ENCODE measurements at regions not wholly inside any gene's neighbourhood (a gene's known extent, or its start where the extent isn't known, plus 50 kb on each side); places are given as distances from the start of the nearest gene placed in this dataset.

DNA sequence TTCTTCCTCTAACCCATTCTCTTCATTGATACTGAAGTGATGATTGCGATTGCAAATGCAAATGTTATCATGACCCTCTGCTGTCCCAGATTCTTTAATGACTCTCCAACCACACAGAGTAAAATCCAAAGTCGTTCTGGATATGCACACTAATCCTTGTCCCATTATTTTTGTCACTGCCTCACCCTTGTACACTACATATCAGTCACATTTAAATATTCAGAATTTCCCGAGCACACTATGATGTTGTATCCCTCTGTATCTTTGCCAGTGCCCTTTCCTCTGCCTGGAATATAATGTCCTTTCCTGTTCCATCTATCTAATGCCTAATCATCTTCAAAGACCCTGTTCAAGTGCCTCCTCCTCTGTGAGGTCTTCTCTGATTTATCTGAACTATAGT is 55.4 kb upstream of the MMP13 start:
- no peak for TF ChIP-seq ZNF565 (CRISPR knock-in tag; conservative IDR thresholded peaks at IDR 0.05; ENCODE audit: low read depth)
- TF ChIP-seq, protein P1, sequence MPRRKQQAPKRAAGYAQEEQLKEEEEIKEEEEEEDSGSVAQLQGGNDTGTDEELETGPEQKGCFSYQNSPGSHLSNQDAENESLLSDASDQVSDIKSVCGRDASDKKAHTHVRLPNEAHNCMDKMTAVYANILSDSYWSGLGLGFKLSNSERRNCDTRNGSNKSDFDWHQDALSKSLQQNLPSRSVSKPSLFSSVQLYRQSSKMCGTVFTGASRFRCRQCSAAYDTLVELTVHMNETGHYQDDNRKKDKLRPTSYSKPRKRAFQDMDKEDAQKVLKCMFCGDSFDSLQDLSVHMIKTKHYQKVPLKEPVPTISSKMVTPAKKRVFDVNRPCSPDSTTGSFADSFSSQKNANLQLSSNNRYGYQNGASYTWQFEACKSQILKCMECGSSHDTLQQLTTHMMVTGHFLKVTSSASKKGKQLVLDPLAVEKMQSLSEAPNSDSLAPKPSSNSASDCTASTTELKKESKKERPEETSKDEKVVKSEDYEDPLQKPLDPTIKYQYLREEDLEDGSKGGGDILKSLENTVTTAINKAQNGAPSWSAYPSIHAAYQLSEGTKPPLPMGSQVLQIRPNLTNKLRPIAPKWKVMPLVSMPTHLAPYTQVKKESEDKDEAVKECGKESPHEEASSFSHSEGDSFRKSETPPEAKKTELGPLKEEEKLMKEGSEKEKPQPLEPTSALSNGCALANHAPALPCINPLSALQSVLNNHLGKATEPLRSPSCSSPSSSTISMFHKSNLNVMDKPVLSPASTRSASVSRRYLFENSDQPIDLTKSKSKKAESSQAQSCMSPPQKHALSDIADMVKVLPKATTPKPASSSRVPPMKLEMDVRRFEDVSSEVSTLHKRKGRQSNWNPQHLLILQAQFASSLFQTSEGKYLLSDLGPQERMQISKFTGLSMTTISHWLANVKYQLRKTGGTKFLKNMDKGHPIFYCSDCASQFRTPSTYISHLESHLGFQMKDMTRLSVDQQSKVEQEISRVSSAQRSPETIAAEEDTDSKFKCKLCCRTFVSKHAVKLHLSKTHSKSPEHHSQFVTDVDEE (CRISPR knock-in tag; IDR thresholded peaks at IDR 0.05), result no peak
- TF ChIP-seq CSDC2 (CRISPR knock-in tag; IDR thresholded peaks at IDR 0.05), result no peak
- no peak for TF ChIP-seq ESRRG (CRISPR knock-in tag; IDR thresholded peaks at IDR 0.05)
- no peak for TF ChIP-seq ZNF8 (CRISPR knock-in tag; IDR thresholded peaks at IDR 0.05)
- TF ChIP-seq, protein P2, sequence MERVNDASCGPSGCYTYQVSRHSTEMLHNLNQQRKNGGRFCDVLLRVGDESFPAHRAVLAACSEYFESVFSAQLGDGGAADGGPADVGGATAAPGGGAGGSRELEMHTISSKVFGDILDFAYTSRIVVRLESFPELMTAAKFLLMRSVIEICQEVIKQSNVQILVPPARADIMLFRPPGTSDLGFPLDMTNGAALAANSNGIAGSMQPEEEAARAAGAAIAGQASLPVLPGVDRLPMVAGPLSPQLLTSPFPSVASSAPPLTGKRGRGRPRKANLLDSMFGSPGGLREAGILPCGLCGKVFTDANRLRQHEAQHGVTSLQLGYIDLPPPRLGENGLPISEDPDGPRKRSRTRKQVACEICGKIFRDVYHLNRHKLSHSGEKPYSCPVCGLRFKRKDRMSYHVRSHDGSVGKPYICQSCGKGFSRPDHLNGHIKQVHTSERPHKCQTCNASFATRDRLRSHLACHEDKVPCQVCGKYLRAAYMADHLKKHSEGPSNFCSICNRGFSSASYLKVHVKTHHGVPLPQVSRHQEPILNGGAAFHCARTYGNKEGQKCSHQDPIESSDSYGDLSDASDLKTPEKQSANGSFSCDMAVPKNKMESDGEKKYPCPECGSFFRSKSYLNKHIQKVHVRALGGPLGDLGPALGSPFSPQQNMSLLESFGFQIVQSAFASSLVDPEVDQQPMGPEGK (CRISPR knock-in tag; IDR thresholded peaks at IDR 0.05; ENCODE audit: borderline replicate concordance), result no peak
- TF ChIP-seq BACH2 (CRISPR knock-in tag; IDR thresholded peaks at IDR 0.05; ENCODE audit: borderline replicate concordance), result no peak
- TF ChIP-seq, protein P3, sequence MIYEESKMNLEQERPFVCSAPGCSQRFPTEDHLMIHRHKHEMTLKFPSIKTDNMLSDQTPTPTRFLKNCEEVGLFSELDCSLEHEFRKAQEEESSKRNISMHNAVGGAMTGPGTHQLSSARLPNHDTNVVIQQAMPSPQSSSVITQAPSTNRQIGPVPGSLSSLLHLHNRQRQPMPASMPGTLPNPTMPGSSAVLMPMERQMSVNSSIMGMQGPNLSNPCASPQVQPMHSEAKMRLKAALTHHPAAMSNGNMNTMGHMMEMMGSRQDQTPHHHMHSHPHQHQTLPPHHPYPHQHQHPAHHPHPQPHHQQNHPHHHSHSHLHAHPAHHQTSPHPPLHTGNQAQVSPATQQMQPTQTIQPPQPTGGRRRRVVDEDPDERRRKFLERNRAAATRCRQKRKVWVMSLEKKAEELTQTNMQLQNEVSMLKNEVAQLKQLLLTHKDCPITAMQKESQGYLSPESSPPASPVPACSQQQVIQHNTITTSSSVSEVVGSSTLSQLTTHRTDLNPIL (CRISPR knock-in tag; IDR thresholded peaks at IDR 0.05; ENCODE audit: low read depth), result no peak
- no peak for TF ChIP-seq ZC3H10 (CRISPR knock-in tag; IDR thresholded peaks at IDR 0.05)
- TF ChIP-seq ISL1 (CRISPR knock-in tag; IDR thresholded peaks at IDR 0.05), result no peak
- ATAC-seq, result no peak

DNA sequence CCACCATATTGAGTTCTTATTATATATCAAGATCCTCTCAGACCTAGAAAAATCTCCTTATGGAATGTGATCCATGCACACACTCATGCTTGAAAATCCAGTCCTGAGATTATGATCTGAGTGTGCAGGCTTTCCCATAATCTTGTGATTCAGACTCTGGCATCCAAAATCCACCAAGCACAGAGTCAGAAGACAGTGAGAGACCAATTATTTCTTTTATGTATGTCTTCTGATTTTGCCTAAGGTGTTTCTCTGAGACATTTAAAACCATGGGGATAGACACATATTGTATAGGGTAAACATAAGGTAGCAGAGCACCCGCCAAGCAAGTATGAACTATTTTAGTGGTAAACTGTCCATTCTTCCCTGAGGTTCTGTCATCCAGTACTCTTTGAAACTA is 52.0 kb upstream of the MMP13 start:
- no peak for TF ChIP-seq TCF4 (CRISPR knock-in tag; IDR thresholded peaks at IDR 0.05; ENCODE audit: borderline replicate concordance)
- TF ChIP-seq BACH2 (CRISPR knock-in tag; IDR thresholded peaks at IDR 0.05; ENCODE audit: borderline replicate concordance), result no peak
- TF ChIP-seq ZNF70 (CRISPR knock-in tag; IDR thresholded peaks at IDR 0.05), result no peak
- TF ChIP-seq SNAI2 (CRISPR knock-in tag; IDR thresholded peaks at IDR 0.05), result no peak
- TF ChIP-seq CSDC2 (CRISPR knock-in tag; IDR thresholded peaks at IDR 0.05), result no peak
- TF ChIP-seq, protein P4, sequence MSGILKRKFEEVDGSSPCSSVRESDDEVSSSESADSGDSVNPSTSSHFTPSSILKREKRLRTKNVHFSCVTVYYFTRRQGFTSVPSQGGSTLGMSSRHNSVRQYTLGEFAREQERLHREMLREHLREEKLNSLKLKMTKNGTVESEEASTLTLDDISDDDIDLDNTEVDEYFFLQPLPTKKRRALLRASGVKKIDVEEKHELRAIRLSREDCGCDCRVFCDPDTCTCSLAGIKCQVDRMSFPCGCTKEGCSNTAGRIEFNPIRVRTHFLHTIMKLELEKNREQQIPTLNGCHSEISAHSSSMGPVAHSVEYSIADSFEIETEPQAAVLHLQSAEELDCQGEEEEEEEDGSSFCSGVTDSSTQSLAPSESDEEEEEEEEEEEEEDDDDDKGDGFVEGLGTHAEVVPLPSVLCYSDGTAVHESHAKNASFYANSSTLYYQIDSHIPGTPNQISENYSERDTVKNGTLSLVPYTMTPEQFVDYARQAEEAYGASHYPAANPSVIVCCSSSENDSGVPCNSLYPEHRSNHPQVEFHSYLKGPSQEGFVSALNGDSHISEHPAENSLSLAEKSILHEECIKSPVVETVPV (CRISPR knock-in tag; IDR thresholded peaks at IDR 0.05), result no peak
- no peak for TF ChIP-seq GLIS3 (CRISPR knock-in tag; IDR thresholded peaks at IDR 0.05)
- no peak for TF ChIP-seq ISL1 (CRISPR knock-in tag; IDR thresholded peaks at IDR 0.05)
- no peak for TF ChIP-seq TOX (CRISPR knock-in tag; IDR thresholded peaks at IDR 0.05; ENCODE audit: borderline replicate concordance)
- TF ChIP-seq, protein P3 (CRISPR knock-in tag; IDR thresholded peaks at IDR 0.05; ENCODE audit: low read depth), result no peak
- TF ChIP-seq, protein P1 (CRISPR knock-in tag; IDR thresholded peaks at IDR 0.05), result no peak
- no peak for TF ChIP-seq ZFP30 (CRISPR knock-in tag; IDR thresholded peaks at IDR 0.05)
- TF ChIP-seq ZC3H10 (CRISPR knock-in tag; IDR thresholded peaks at IDR 0.05), result no peak
- TF ChIP-seq ZNF565 (CRISPR knock-in tag; conservative IDR thresholded peaks at IDR 0.05; ENCODE audit: low read depth), result no peak
- TF ChIP-seq, protein P5, sequence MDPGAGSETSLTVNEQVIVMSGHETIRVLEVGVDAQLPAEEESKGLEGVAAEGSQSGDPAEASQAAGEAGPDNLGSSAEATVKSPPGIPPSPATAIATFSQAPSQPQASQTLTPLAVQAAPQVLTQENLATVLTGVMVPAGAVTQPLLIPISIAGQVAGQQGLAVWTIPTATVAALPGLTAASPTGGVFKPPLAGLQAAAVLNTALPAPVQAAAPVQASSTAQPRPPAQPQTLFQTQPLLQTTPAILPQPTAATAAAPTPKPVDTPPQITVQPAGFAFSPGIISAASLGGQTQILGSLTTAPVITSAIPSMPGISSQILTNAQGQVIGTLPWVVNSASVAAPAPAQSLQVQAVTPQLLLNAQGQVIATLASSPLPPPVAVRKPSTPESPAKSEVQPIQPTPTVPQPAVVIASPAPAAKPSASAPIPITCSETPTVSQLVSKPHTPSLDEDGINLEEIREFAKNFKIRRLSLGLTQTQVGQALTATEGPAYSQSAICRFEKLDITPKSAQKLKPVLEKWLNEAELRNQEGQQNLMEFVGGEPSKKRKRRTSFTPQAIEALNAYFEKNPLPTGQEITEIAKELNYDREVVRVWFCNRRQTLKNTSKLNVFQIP (CRISPR knock-in tag; IDR thresholded peaks at IDR 0.05; ENCODE audit: borderline replicate concordance, low read depth), result no peak
- TF ChIP-seq PPARA (CRISPR knock-in tag; IDR thresholded peaks at IDR 0.05; ENCODE audit: borderline replicate concordance), result no peak
- TF ChIP-seq ESRRG (CRISPR knock-in tag; IDR thresholded peaks at IDR 0.05), result no peak
- TF ChIP-seq OSR1 (CRISPR knock-in tag; IDR thresholded peaks at IDR 0.05), result no peak
- peak; percentile 46; the same call in 2 of the 3 replicates for ATAC-seq

Measured in SK-N-SH treated with all-trans-retinoic acid at 6 μM for 48 hours (cell line).